DND-41 (cell line): ENCODE measurements at regions not wholly inside any gene's neighbourhood (a gene's known extent, or its start where the extent isn't known, plus 50 kb on each side); places are given as distances from the start of the nearest gene placed in this dataset.
"Not testable (repeated sequence)": the region's sequence is repeated elsewhere in the genome, so short reads cannot be mapped to it uniquely, and the experiment has no call there.

Experiments
- ATAC-seq: fragments of 200-7000 bp; cut with Tn5 transposase; 3 replicates; pipeline ENCODE4 v1.9.1; 2021; ENCODE audit warnings: low read depth; ENCODE audit not compliant: insufficient read depth
- DNase-seq: peaks from one replicate; pipeline ENCODE4 v3.0.0-alpha.2; 2020
- H2AFZ ChIP-seq: 2 replicates; pipeline ENCODE4 v1.6.0; 2012; ENCODE audit warnings: low read depth, low read length
- H3K27ac ChIP-seq: 2 replicates; pipeline ENCODE4 v1.5.1; 2012; ENCODE audit warnings: low read length, inconsistent platforms
- H3K27me3 ChIP-seq: fragments of 200-600 bp; sonication (generic); 2 replicates; pipeline ENCODE4 v1.6.0; 2012; ENCODE audit warnings: low read length, mild to moderate bottlenecking, inconsistent platforms; ENCODE audit not compliant: insufficient read depth, poor library complexity
- H3K36me3 ChIP-seq: 2 replicates; pipeline ENCODE4 v1.5.1; 2012; ENCODE audit warnings: low read length, inconsistent platforms; ENCODE audit not compliant: insufficient read depth
- H3K4me1 ChIP-seq: 2 replicates; pipeline ENCODE4 v1.5.1; 2012; ENCODE audit warnings: mild to moderate bottlenecking, low read length; ENCODE audit not compliant: insufficient read depth
- H3K4me2 ChIP-seq: 2 replicates; pipeline ENCODE4 v1.6.0; 2012; ENCODE audit warnings: mild to moderate bottlenecking, moderate library complexity, low read length, inconsistent platforms; ENCODE audit not compliant: insufficient read depth
- H3K4me3 ChIP-seq, 2 experiments: fragments of 200-600 bp in 1 of 2; shearing (Covaris generic) in 1 of 2; 2 replicates each; pipeline ENCODE4 v1.5.1; 2012 to 2016; ENCODE audit warnings: inconsistent platforms in 2 of 2, low read length in 2 of 2, mild to moderate bottlenecking in 2 of 2, low read depth in 1 of 2, moderate library complexity in 1 of 2
- H3K79me2 ChIP-seq: 2 replicates; pipeline ENCODE4 v1.6.0; 2012; ENCODE audit warnings: low read length, inconsistent platforms; ENCODE audit not compliant: insufficient read depth
- H3K9ac ChIP-seq: 2 replicates; pipeline ENCODE4 v1.6.0; 2012; ENCODE audit warnings: low read depth, mild to moderate bottlenecking, inconsistent platforms, low read length, moderate library complexity
- H3K9me3 ChIP-seq: 2 replicates; pipeline ENCODE4 v1.5.1; 2012; ENCODE audit warnings: low read length, moderate library complexity, mild to moderate bottlenecking, inconsistent platforms; ENCODE audit not compliant: insufficient read depth, severe bottlenecking
- H4K20me1 ChIP-seq: 2 replicates; pipeline ENCODE4 v1.6.0; 2012; ENCODE audit warnings: low read length; ENCODE audit not compliant: insufficient read depth
- CTCF ChIP-seq: IDR thresholded peaks from 2 replicates; pipeline ENCODE4 v1.5.1; 2012; ENCODE audit warnings: borderline replicate concordance, low read length, moderate library complexity, mild to moderate bottlenecking; ENCODE audit not compliant: poor library complexity, severe bottlenecking; ENCODE audit errors: extremely low read depth
- EZH2 ChIP-seq: IDR thresholded peaks from 3 replicates; pipeline ENCODE4 v1.6.1; 2012; ENCODE audit warnings: borderline replicate concordance, low read depth, mild to moderate bottlenecking, moderate library complexity, low read length, inconsistent platforms; ENCODE audit not compliant: severe bottlenecking

- Histone ChIP-seq H3K27me3 (peaks cover 20% of the 10 kb centered on the region), H3K79me2 (no peaks in the 10 kb centered on the region), H3K9ac (no peak overlapping the region), H3K36me3 (no peaks in the 10 kb centered on the region), H3K9me3 (no peaks in the 10 kb centered on the region), H3K4me2 (no peak overlapping the region), H3K4me1 (no peaks in the 10 kb centered on the region), H3K27ac (no peak overlapping the region), H3K4me3 (no peak overlapping the region), H2AFZ (no peak overlapping the region), H4K20me1 (0 out of 2 replicates have a peak, but pooled peaks cover 4% of the 10 kb centered on the region)
- ATAC-seq = no peak
- no peak for TF ChIP-seq CTCF
- no peak for TF ChIP-seq EZH2
- no peak for DNase-seq
Observed at GRCh38 chr1:38652217-38652616, 207.4 kb downstream of the RRAGC start.

GRCh38 chr1:38651669-38652068 is 207.9 kb downstream of the RRAGC start:
- H3K9ac ChIP-seq = no peak overlapping the region
- no peak overlapping the region for H2AFZ ChIP-seq
- no peak for DNase-seq
- no peak for ATAC-seq
- no peak for TF ChIP-seq CTCF
- no peak for TF ChIP-seq EZH2
- H3K27ac ChIP-seq = no peak overlapping the region
- 0 out of 2 replicates have a peak, but pooled peaks cover 4% of the 10 kb centered on the region for H4K20me1 ChIP-seq
- no peak overlapping the region for H3K4me3 ChIP-seq
- H3K4me2 ChIP-seq = no peak overlapping the region
- no peaks in the 10 kb centered on the region for H3K9me3 ChIP-seq
- peaks cover 16% of the 10 kb centered on the region for H3K27me3 ChIP-seq
- H3K36me3 ChIP-seq = no peaks in the 10 kb centered on the region
- no peaks in the 10 kb centered on the region for H3K79me2 ChIP-seq
- no peaks in the 10 kb centered on the region for H3K4me1 ChIP-seq

GRCh38 chr1:38648417-38648816 is 211.2 kb downstream of the RRAGC start:
- Histone ChIP-seq H3K9me3 (no peaks in the 10 kb centered on the region), H3K36me3 (no peaks in the 10 kb centered on the region), H4K20me1 (no peaks in the 10 kb centered on the region), H3K79me2 (no peaks in the 10 kb centered on the region), H3K9ac (no peak overlapping the region), H3K4me1 (no peaks in the 10 kb centered on the region), H3K27me3 (peaks cover 6% of the 10 kb centered on the region), H3K4me2 (no peak overlapping the region), H3K27ac (no peak overlapping the region), H2AFZ (no peak overlapping the region), H3K4me3 (no peak overlapping the region)
- no peak for ATAC-seq
- TF ChIP-seq EZH2 (no peak), CTCF (no peak)
- no peak for DNase-seq

DNA sequence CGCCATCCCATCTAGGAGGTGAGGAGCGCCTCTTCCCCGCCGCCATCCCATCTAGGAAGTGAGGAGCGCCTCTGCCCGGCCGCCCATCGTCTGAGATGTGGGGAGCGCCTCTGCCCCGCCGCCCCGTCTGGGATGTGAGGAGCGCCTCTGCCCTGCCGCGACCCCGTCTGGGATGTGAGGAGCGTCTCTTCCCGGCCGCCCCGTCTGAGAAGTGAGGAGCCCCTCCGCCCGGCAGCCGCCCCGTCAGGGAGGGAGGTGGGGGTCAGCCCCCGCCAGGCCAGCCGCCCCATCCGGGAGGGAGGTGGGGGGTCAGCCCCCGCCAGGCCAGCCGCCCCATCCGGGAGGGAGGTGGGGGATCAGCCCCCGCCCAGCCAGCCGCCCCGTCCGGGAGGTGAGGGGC is 212.2 kb downstream of the RRAGC start:
- not testable (repeated sequence) for H3K9me3 ChIP-seq, H3K27me3 ChIP-seq, H3K4me3 ChIP-seq, H3K4me2 ChIP-seq, H2AFZ ChIP-seq, H3K4me1 ChIP-seq, H4K20me1 ChIP-seq, H3K79me2 ChIP-seq, DNase-seq, ATAC-seq, H3K9ac ChIP-seq, H3K27ac ChIP-seq, H3K36me3 ChIP-seq
